ENCODE measurements at regions not wholly inside any gene's neighbourhood (a gene's known extent, or its start where the extent isn't known, plus 50 kb on each side); places are given as distances from the start of the nearest gene placed in this dataset.
"Not testable (repeated sequence)": the region's sequence is repeated elsewhere in the genome, so short reads cannot be mapped to it uniquely, and the experiment has no call there.

DNA sequence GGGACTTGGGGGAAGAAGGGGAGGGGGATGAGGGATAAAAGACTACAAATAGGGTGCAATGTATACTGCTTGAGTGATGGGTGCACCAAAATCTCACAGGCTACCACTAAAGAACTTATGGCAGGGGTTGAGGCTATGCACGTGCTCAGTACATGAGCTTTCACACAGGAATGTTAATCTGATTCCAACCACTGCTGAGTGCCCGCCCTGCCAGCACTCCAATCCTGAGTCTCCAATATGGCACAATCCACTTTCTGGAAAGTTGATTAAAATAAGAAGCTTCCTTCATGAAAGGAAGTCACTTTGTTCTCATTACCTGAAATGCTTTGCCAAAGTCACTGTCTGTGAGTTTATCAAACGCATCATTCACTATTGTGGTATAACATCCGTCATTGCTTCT is 463.0 kb downstream of the IRS2 start:
- no peak for FAIRE-seq
- 83 to 90% (median 85%) methylated on average over 4 of the region's 4 CpGs for WGBS, 3 donors
- H3K9me3 ChIP-seq (ENCODE audit: control insufficient read depth in 2 of 2, insufficient read depth in 1 of 2, low read depth in 1 of 2, low read length in 1 of 2) = peaks cover 0 to 2% of the 10 kb centered on the region in 2 donors
- no peak overlapping the region for H3K27ac ChIP-seq (ENCODE audit: low read depth in 1 of 3, low read length in 2 of 3)
- no peak for DNase-seq
- no peaks in the 10 kb centered on the region for H3K4me1 ChIP-seq (ENCODE audit: control insufficient read depth in 3 of 3, insufficient read depth in 2 of 3, low read depth in 1 of 3, low read length in 2 of 3)
- no peak overlapping the region for H3K4me3 ChIP-seq (ENCODE audit: low read depth in 1 of 3, low read length in 3 of 3)
- H3K27me3 ChIP-seq (ENCODE audit: control insufficient read depth in 3 of 3, insufficient read depth in 3 of 3, low read length in 3 of 3) = no peaks in the 10 kb centered on the region
- H3K36me3 ChIP-seq (ENCODE audit: control insufficient read depth in 3 of 3, insufficient read depth in 2 of 3, low read depth in 1 of 3, low read length in 3 of 3) = no peaks in the 10 kb centered on the region

DNA sequence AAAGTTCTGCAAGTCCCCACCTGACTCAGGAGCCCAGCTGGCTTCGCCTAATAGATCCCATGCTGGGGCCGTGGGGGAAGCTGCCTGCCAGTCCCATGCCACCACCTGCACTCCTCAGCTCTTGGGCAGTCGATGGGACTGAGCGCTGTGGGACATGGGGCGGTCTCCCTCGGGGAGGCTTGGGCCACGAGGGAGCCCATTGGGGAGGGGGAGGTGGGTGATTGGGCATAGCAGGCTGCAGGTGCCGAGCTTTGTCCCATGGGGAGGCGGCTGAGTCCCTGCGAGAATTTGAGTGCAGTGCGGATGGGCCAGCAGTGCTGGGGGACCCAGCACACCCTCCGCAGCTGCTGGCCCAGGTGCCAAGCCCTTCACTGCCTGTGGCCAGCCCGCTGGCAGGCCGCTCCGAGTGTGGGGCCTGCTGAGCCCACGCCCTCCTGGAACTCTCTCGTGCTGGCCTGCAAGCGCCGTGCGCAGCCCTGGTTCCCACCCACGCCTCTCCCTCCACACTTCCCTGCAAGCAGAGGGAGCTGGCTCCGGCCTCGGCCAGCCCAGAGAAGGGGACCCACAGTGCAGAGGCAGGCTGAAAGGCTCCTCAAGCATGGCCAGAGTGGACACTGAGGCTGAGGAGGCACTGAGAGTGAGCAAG is 467.3 kb downstream of the IRS2 start:
- Histone ChIP-seq H3K27ac (ENCODE audit: low read depth in 1 of 3, low read length in 2 of 3) (no peak overlapping the region), H3K4me3 (ENCODE audit: low read depth in 1 of 3, low read length in 3 of 3) (no peak overlapping the region), H3K9me3 (ENCODE audit: control insufficient read depth in 2 of 2, insufficient read depth in 1 of 2, low read depth in 1 of 2, low read length in 1 of 2) (peaks cover 0 to 9% of the 10 kb centered on the region in 2 donors), H3K27me3 (ENCODE audit: control insufficient read depth in 3 of 3, insufficient read depth in 3 of 3, low read length in 3 of 3) (peaks cover 0 to 1% (median 0%) of the 10 kb centered on the region in 3 donors), H3K36me3 (ENCODE audit: control insufficient read depth in 3 of 3, insufficient read depth in 2 of 3, low read depth in 1 of 3, low read length in 3 of 3) (no peaks in the 10 kb centered on the region), H3K4me1 (ENCODE audit: control insufficient read depth in 3 of 3, insufficient read depth in 2 of 3, low read depth in 1 of 3, low read length in 2 of 3) (no peaks in the 10 kb centered on the region)
- DNase-seq (no peak), FAIRE-seq (no peak)
- 79 to 90% (median 86%) methylated on average over 20 to 23 of the region's 23 CpGs for WGBS, 3 donors

DNA sequence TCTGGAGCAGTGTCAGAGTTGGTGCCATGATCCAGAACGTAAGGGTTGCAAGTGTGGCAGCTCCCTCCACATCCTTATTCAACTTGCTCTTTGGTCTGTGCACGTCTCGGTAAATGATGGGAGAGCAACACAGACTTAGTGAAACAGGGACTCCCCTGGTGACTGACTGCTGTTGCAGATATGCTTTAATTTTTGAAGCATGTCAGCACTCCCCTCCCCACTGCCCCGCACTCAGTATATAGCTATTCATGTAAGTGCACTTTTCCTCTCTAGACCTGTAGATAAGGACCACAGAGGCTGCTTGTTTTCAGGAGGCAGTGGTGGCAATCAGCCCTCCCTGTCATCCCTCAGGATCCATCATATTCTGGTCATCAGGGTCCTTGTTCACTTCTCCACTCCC is 470.9 kb downstream of the IRS2 start:
- Histone ChIP-seq H3K36me3 (ENCODE audit: control insufficient read depth in 3 of 3, insufficient read depth in 2 of 3, low read depth in 1 of 3, low read length in 3 of 3) (no peaks in the 10 kb centered on the region), H3K4me1 (ENCODE audit: control insufficient read depth in 3 of 3, insufficient read depth in 2 of 3, low read depth in 1 of 3, low read length in 2 of 3) (no peaks in the 10 kb centered on the region), H3K27ac (ENCODE audit: low read depth in 1 of 3, low read length in 2 of 3) (no peak overlapping the region), H3K27me3 (ENCODE audit: control insufficient read depth in 3 of 3, insufficient read depth in 3 of 3, low read length in 3 of 3) (peaks cover 0 to 1% (median 0%) of the 10 kb centered on the region in 3 donors), H3K4me3 (ENCODE audit: low read depth in 1 of 3, low read length in 3 of 3) (no peak overlapping the region), H3K9me3 (ENCODE audit: control insufficient read depth in 2 of 2, insufficient read depth in 1 of 2, low read depth in 1 of 2, low read length in 1 of 2) (peaks cover 0 to 9% of the 10 kb centered on the region in 2 donors)
- WGBS, 3 donors = 86 to 88% (median 86%) methylated on average over 4 of the region's 4 CpGs
- no peak for FAIRE-seq
- no peak for DNase-seq

DNA sequence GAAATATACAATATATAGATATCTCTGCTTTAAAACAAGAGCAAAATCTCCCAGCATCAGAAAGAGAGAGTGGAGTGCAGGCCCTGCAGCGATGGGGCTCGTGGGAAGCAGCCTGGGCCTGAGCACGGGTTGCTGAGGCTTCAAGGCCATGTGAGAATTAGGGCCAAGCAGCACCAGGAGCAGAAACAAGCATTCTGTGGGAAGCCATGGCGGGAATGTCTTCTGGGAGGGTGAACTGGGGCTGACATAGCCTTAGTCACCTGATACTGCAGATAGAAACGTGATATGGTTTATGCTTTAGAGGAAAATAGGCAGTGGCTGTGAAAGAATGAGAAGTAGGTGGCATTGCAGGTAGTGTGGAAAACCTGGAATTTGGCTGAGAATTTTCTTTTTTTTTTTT is 472.3 kb downstream of the IRS2 start:
- Histone ChIP-seq H3K27me3 (ENCODE audit: control insufficient read depth in 3 of 3, insufficient read depth in 3 of 3, low read length in 3 of 3) (peaks cover 0 to 1% (median 0%) of the 10 kb centered on the region in 3 donors), H3K9me3 (ENCODE audit: control insufficient read depth in 2 of 2, insufficient read depth in 1 of 2, low read depth in 1 of 2, low read length in 1 of 2) (peaks cover 0 to 9% of the 10 kb centered on the region in 2 donors), H3K36me3 (ENCODE audit: control insufficient read depth in 3 of 3, insufficient read depth in 2 of 3, low read depth in 1 of 3, low read length in 3 of 3) (no peaks in the 10 kb centered on the region), H3K27ac (ENCODE audit: low read depth in 1 of 3, low read length in 2 of 3) (no peak overlapping the region), H3K4me1 (ENCODE audit: control insufficient read depth in 3 of 3, insufficient read depth in 2 of 3, low read depth in 1 of 3, low read length in 2 of 3) (no peaks in the 10 kb centered on the region), H3K4me3 (ENCODE audit: low read depth in 1 of 3, low read length in 3 of 3) (no peak overlapping the region)
- 59 to 62% (median 60%) methylated on average over 5 of the region's 5 CpGs for WGBS, 3 donors
- DNase-seq = no peak
- no peak for FAIRE-seq

DNA sequence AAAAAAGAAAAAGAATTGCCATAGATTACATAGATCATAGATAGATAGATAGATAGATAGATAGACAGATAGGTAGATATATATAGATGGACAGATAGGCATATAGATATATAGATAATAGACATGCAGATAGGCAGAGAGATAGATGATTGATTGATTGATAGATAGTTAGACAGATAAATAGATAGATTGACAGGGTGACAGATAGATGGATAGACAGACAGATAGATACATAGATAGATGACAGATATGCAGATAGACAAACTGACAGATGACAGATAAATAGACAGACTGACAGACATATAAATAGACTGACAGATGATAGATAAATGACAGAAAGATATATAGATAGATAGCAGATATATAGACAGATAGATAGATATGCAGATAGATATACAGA is 474.0 kb downstream of the IRS2 start:
- no peak for FAIRE-seq

DNA sequence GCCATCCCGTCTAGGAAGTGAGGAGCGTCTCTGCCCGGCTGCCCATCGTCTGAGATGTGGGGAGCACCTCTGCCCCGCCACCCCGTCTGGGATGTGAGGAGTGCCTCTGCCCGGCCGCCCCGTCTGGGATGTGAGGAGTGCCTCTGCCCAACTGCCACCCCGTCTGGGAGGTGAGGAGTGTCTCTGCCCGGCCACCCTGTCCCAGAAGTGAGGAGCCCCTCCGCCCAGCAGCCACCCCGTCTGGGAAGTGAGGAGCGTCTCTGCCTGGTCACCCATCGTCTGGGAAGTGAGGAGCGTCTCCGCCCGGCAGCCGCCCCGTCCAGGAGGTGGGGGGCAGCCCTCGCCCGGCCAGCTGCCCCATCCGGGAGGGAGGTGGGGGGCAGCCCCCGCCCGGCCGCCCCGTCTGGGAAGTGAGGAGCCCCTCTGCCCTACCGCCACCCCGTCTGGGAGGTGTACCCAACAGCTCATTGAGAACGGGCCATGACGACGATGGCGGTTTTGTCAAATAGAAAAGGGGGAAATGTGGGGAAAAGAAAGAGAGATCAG is 474.9 kb downstream of the IRS2 start:
- not testable (repeated sequence) for H3K27ac ChIP-seq (ENCODE audit: low read depth in 1 of 3, low read length in 2 of 3); H3K9me3 ChIP-seq (ENCODE audit: control insufficient read depth in 2 of 2, insufficient read depth in 1 of 2, low read depth in 1 of 2, low read length in 1 of 2); H3K27me3 ChIP-seq (ENCODE audit: control insufficient read depth in 3 of 3, insufficient read depth in 3 of 3, low read length in 3 of 3); H3K4me3 ChIP-seq (ENCODE audit: low read depth in 1 of 3, low read length in 3 of 3); DNase-seq; H3K4me1 ChIP-seq (ENCODE audit: control insufficient read depth in 3 of 3, insufficient read depth in 2 of 3, low read depth in 1 of 3, low read length in 2 of 3); H3K36me3 ChIP-seq (ENCODE audit: control insufficient read depth in 3 of 3, insufficient read depth in 2 of 3, low read depth in 1 of 3, low read length in 3 of 3); FAIRE-seq
- WGBS, 3 donors = 92 to 97% (median 96%) methylated on average over 23 to 33 of the region's 33 CpGs

More for the DNA sequence above, 474.0 kb downstream of the IRS2 start:
- no peaks in the 10 kb centered on the region for H3K36me3 ChIP-seq (ENCODE audit: control insufficient read depth in 3 of 3, insufficient read depth in 2 of 3, low read depth in 1 of 3, low read length in 3 of 3)
- H3K4me3 ChIP-seq (ENCODE audit: low read depth in 1 of 3, low read length in 3 of 3) = no peak overlapping the region
- peaks cover 0 to 5% of the 10 kb centered on the region in 2 donors for H3K9me3 ChIP-seq (ENCODE audit: control insufficient read depth in 2 of 2, insufficient read depth in 1 of 2, low read depth in 1 of 2, low read length in 1 of 2)
- no peak overlapping the region for H3K27ac ChIP-seq (ENCODE audit: low read depth in 1 of 3, low read length in 2 of 3)
- no peaks in the 10 kb centered on the region for H3K4me1 ChIP-seq (ENCODE audit: control insufficient read depth in 3 of 3, insufficient read depth in 2 of 3, low read depth in 1 of 3, low read length in 2 of 3)
- peaks cover 0 to 1% (median 0%) of the 10 kb centered on the region in 3 donors for H3K27me3 ChIP-seq (ENCODE audit: control insufficient read depth in 3 of 3, insufficient read depth in 3 of 3, low read length in 3 of 3)
- DNase-seq = no peak

DNA sequence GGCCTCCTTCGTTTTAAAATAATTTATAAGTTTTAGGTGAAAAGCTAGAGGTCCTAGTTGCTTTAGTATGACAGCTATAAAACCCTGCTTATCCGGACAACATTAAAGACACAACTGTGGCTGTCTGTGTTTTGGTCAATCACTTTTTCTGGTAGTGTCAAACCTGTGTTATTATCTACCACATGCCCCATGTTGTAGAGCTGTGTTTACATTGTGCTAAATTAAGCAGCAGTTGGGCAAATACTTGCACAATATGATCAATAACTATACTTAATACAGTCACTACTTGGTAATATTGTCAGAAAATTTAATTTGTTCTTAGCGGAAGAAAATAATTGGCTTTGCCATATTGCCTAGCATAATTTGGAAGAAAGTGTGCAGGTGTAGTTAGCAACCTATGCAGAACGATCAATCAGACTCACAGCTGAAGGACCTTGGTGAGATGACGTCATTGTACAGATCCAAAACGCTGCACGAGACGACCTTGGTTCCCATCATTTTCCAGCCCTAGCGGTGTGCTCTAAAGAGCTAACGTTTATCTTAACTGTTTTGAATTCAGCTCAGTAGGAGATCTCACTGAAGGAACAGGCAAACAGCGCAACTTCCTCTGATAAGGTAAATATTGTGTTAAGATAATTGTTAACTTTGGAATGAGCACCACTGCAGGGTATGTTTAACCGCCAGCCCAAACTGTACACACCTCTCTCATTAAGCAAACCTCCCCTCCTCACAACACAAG is 476.6 kb downstream of the IRS2 start:
- 33 to 55% (median 40%) methylated on average over 12 of the region's 12 CpGs for WGBS, 3 donors
- no peaks in the 10 kb centered on the region for H3K27me3 ChIP-seq (ENCODE audit: control insufficient read depth in 3 of 3, insufficient read depth in 3 of 3, low read length in 3 of 3)
- H3K4me1 ChIP-seq (ENCODE audit: control insufficient read depth in 3 of 3, insufficient read depth in 2 of 3, low read depth in 1 of 3, low read length in 2 of 3) = no peaks in the 10 kb centered on the region
- H3K4me3 ChIP-seq (ENCODE audit: low read depth in 1 of 3, low read length in 3 of 3) = no peak overlapping the region
- FAIRE-seq (no peak), DNase-seq (peak; percentile 6 to 20)
- H3K27ac ChIP-seq (ENCODE audit: low read depth in 1 of 3, low read length in 2 of 3) = no peak overlapping the region
- no peaks in the 10 kb centered on the region for H3K9me3 ChIP-seq (ENCODE audit: control insufficient read depth in 2 of 2, insufficient read depth in 1 of 2, low read depth in 1 of 2, low read length in 1 of 2)
- H3K36me3 ChIP-seq (ENCODE audit: control insufficient read depth in 3 of 3, insufficient read depth in 2 of 3, low read depth in 1 of 3, low read length in 3 of 3) = no peaks in the 10 kb centered on the region

DNA sequence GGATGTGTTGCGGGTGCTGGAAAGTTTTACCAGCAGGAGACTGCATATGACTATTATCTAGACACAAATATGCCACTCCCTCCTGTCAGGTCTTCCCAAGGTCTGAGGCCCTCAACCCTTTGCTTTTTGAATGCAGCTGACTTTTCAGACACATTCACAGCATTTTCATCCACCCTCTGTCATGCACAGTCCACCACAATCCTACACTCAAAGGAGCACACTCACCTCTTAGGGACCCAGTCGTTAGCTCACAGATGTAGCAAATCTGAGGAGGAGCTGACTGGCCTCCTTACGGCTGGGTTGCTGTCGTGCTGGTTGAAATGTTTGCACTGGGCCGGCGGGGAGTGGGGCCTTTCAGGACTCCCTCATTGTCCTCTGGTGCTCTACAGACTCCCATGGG is 479.4 kb downstream of the IRS2 start:
- H3K27me3 ChIP-seq (ENCODE audit: control insufficient read depth in 3 of 3, insufficient read depth in 3 of 3, low read length in 3 of 3) = no peaks in the 10 kb centered on the region
- H3K36me3 ChIP-seq (ENCODE audit: control insufficient read depth in 3 of 3, insufficient read depth in 2 of 3, low read depth in 1 of 3, low read length in 3 of 3) = no peaks in the 10 kb centered on the region
- H3K27ac ChIP-seq (ENCODE audit: low read depth in 1 of 3, low read length in 2 of 3) = no peak overlapping the region
- no peak for FAIRE-seq
- no peak overlapping the region for H3K4me3 ChIP-seq (ENCODE audit: low read depth in 1 of 3, low read length in 3 of 3)
- H3K9me3 ChIP-seq (ENCODE audit: control insufficient read depth in 2 of 2, insufficient read depth in 1 of 2, low read depth in 1 of 2, low read length in 1 of 2) = no peaks in the 10 kb centered on the region
- H3K4me1 ChIP-seq (ENCODE audit: control insufficient read depth in 3 of 3, insufficient read depth in 2 of 3, low read depth in 1 of 3, low read length in 2 of 3) = no peaks in the 10 kb centered on the region
- no peak for DNase-seq
- WGBS, 3 donors = 52 to 75% (median 61%) methylated on average over 6 of the region's 6 CpGs

Data from small intestine (tissue), 7 donors.